B cell (primary cell): ENCODE measurements at regions not wholly inside any gene's neighbourhood (a gene's known extent, or its start where the extent isn't known, plus 50 kb on each side); places are given as distances from the start of the nearest gene placed in this dataset.

ENCODE experiments used
- EZH2 ChIP-seq: IDR thresholded peaks from 2 replicates; pipeline ENCODE4 v1.6.1; 2012; ENCODE audit warnings: borderline replicate concordance, low read depth, mild to moderate bottlenecking, moderate library complexity, low read length; ENCODE audit not compliant: insufficient read depth, poor library complexity, severe bottlenecking
- TF ChIP-seq, protein P1 (sequence below): fragments of 200-600 bp; IDR thresholded peaks from one replicate; pipeline ENCODE4 v1.8.0; 2022; ENCODE audit warnings: antibody characterized with exemption, mild to moderate bottlenecking

DNA sequence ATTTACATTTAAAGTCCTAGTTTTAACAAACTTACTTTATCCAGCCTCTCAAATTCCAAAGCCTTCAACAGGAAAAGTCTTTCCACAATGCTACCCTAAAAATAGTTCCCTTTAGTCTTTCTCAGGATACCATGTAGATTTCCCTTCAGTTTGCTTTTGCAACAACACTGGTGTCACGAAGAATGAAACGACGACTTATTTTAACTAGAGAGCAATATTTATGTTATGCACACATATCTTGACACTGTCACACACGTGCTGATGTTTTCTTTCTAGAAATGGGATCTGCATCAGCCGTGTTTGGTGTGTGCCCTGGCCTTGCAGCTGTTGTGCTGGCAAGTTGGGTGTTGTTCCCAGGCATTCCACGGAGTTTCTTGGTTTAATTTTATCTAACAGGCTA lies 75.5 kb downstream of the SIPA1L2 start:
- TF ChIP-seq, protein P1, sequence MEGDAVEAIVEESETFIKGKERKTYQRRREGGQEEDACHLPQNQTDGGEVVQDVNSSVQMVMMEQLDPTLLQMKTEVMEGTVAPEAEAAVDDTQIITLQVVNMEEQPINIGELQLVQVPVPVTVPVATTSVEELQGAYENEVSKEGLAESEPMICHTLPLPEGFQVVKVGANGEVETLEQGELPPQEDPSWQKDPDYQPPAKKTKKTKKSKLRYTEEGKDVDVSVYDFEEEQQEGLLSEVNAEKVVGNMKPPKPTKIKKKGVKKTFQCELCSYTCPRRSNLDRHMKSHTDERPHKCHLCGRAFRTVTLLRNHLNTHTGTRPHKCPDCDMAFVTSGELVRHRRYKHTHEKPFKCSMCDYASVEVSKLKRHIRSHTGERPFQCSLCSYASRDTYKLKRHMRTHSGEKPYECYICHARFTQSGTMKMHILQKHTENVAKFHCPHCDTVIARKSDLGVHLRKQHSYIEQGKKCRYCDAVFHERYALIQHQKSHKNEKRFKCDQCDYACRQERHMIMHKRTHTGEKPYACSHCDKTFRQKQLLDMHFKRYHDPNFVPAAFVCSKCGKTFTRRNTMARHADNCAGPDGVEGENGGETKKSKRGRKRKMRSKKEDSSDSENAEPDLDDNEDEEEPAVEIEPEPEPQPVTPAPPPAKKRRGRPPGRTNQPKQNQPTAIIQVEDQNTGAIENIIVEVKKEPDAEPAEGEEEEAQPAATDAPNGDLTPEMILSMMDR: no peak
- no peak for TF ChIP-seq EZH2
